B cell (primary cell): ENCODE measurements at regions not wholly inside any gene's neighbourhood (a gene's known extent, or its start where the extent isn't known, plus 50 kb on each side); places are given as distances from the start of the nearest gene placed in this dataset.
A peak's percentile ranks its signal among the peaks of the same experiment; 100 is the strongest.

ENCODE experiments used
- ATAC-seq: fragments of 200-7000 bp; cut with Tn5 transposase; one replicate; pipeline ENCODE4 v1.10.0; 2021; ENCODE audit warnings: low read depth, mild to moderate bottlenecking, moderate number of reproducible peaks, moderate library complexity
- CTCF ChIA-PET: fragments of 350-600 bp; sonication (Branson Sonifier 250); formaldehyde crosslinking; loops from one replicate; lab custom pipeline; 2021; ENCODE audit warnings: antibody characterized with exemption, inconsistent platforms; lab: Charles Lee
- POLR2A ChIA-PET: fragments of 350-600 bp; sonication (Branson Sonifier 250); formaldehyde crosslinking; loops from one replicate; lab custom pipeline; 2021; ENCODE audit warnings: antibody characterized with exemption; lab: Charles Lee
- DNase-seq: peaks from one replicate; pipeline ENCODE4 v3.0.0; 2013
- H2AFZ ChIP-seq: 2 replicates; pipeline ENCODE4 v1.6.1; 2012; ENCODE audit warnings: mild to moderate bottlenecking, low read depth, low read length; ENCODE audit not compliant: insufficient read depth, poor library complexity, severe bottlenecking
- H3K27ac ChIP-seq, 2 donors: 1 replicate in 1 of 2; 2 replicates in 1 of 2; pipeline ENCODE4 v1.5.1; 2012 to 2013; ENCODE audit warnings: low read length in 2 of 2, mild to moderate bottlenecking in 2 of 2, moderate library complexity in 1 of 2
- H3K27me3 ChIP-seq, 4 experiments: fragments of 200-600 bp in 1 of 4; sonication (generic) in 1 of 4; replicated peaks in 1 of 4; 1 replicate in 2 of 4; 2 replicates in 2 of 4; pipeline versions ENCODE4 v1.6.1 to v1.7.0; 2013 to 2016; ENCODE audit warnings: low read length in 3 of 4, mild to moderate bottlenecking in 2 of 4, mixed read lengths in 1 of 4, moderate library complexity in 1 of 4; ENCODE audit not compliant: insufficient read depth in 4 of 4, control insufficient read depth in 3 of 4; ENCODE audit errors: control extremely low read depth in 1 of 4
- H3K36me3 ChIP-seq, 2 experiments: replicated peaks in 1 of 2; 1 replicate in 1 of 2; 2 replicates in 1 of 2; pipeline versions ENCODE4 v1.6.1 to v1.7.1; 2013; ENCODE audit warnings: low read length in 1 of 2; ENCODE audit not compliant: insufficient read depth in 2 of 2, control insufficient read depth in 1 of 2; ENCODE audit errors: control extremely low read depth in 1 of 2, extremely low read depth in 1 of 2
- H3K4me1 ChIP-seq, 2 donors: fragments of 200-600 bp in 1 of 2; sonication (generic) in 1 of 2; 1 replicate in 1 of 2; 2 replicates in 1 of 2; pipeline versions ENCODE4 v1.5.1 to v1.6.1; 2013 to 2017; ENCODE audit warnings: low read length in 2 of 2; ENCODE audit not compliant: control insufficient read depth in 2 of 2, insufficient read depth in 2 of 2
- H3K4me2 ChIP-seq: replicated peaks from 2 replicates; pipeline ENCODE3; 2012; ENCODE audit warnings: mild to moderate bottlenecking, low read depth, low read length; ENCODE audit not compliant: poor library complexity, severe bottlenecking
- H3K4me3 ChIP-seq, 5 experiments: fragments of 200-600 bp in 1 of 5; sonication (generic) in 1 of 5; 1 replicate in 3 of 5; 2 replicates in 2 of 5; pipeline versions ENCODE4 v1.5.1 to v1.7.0; 2011 to 2016; ENCODE audit warnings: low read length in 4 of 5, mild to moderate bottlenecking in 4 of 5, low read depth in 2 of 5, control low read depth in 1 of 5, moderate library complexity in 1 of 5; ENCODE audit not compliant: insufficient read depth in 1 of 5; ENCODE audit errors: control extremely low read depth in 1 of 5, extremely low read depth in 1 of 5
- H3K79me2 ChIP-seq: fragments of 200-600 bp; sonication (generic); one replicate; pipeline ENCODE4 v1.6.0; 2016; ENCODE audit warnings: low read length; ENCODE audit not compliant: control insufficient read depth, insufficient read depth
- H3K9ac ChIP-seq: fragments of 200-600 bp; sonication (generic); 2 replicates; pipeline ENCODE4 v1.6.1; 2017; ENCODE audit warnings: mild to moderate bottlenecking, low read length, moderate library complexity
- H3K9me3 ChIP-seq, 3 donors: one replicate each; pipeline versions ENCODE4 v1.6.1 to v1.7.1; 2013; ENCODE audit warnings: low read length in 2 of 3; ENCODE audit not compliant: control insufficient read depth in 2 of 3, insufficient read depth in 1 of 3; ENCODE audit errors: control extremely low read depth in 1 of 3
- H4K20me1 ChIP-seq: 2 replicates; pipeline ENCODE4 v1.6.0; 2012; ENCODE audit warnings: mild to moderate bottlenecking, low read length; ENCODE audit not compliant: insufficient read depth, control insufficient read depth, poor library complexity, severe bottlenecking
- H3K27ac Mint-ChIP-seq: one replicate; pipeline ENCODE4 v1.8.0; 2021; ENCODE audit warnings: mixed read lengths
- H3K27me3 Mint-ChIP-seq: one replicate; pipeline ENCODE4 v1.8.0; 2021; ENCODE audit warnings: mixed read lengths
- H3K4me1 Mint-ChIP-seq: one replicate; pipeline ENCODE4 v1.8.0; 2021; ENCODE audit warnings: mixed read lengths
- H3K4me3 Mint-ChIP-seq: one replicate; pipeline ENCODE4 v1.8.0; 2021; ENCODE audit warnings: mixed read lengths
- H3K9me3 Mint-ChIP-seq: one replicate; pipeline ENCODE4 v1.8.0; 2022; ENCODE audit warnings: mixed read lengths; ENCODE audit not compliant: insufficient read depth
- EZH2 ChIP-seq: IDR thresholded peaks from 2 replicates; pipeline ENCODE4 v1.6.1; 2012; ENCODE audit warnings: borderline replicate concordance, low read depth, mild to moderate bottlenecking, moderate library complexity, low read length; ENCODE audit not compliant: insufficient read depth, poor library complexity, severe bottlenecking
- WGBS: methylation state at CpG from one replicate; pipeline ENCODE4 v1.1.5; 2013; ENCODE audit warnings: missing lambda C conversion rate; ENCODE audit not compliant: insufficient coverage; 5-methylcytosine and 5-hydroxymethylcytosine counted together
- intact Hi-C: fragments of 100-400 bp; cut with micrococcal nuclease; formaldehyde crosslinking; loops from one replicate; pipeline ENCODE4 v1.10.0; 2022
- TF ChIP-seq, protein P1 (sequence below): fragments of 200-600 bp; IDR thresholded peaks from one replicate; pipeline ENCODE4 v1.8.0; 2022; ENCODE audit warnings: antibody characterized with exemption, mild to moderate bottlenecking

DNA sequence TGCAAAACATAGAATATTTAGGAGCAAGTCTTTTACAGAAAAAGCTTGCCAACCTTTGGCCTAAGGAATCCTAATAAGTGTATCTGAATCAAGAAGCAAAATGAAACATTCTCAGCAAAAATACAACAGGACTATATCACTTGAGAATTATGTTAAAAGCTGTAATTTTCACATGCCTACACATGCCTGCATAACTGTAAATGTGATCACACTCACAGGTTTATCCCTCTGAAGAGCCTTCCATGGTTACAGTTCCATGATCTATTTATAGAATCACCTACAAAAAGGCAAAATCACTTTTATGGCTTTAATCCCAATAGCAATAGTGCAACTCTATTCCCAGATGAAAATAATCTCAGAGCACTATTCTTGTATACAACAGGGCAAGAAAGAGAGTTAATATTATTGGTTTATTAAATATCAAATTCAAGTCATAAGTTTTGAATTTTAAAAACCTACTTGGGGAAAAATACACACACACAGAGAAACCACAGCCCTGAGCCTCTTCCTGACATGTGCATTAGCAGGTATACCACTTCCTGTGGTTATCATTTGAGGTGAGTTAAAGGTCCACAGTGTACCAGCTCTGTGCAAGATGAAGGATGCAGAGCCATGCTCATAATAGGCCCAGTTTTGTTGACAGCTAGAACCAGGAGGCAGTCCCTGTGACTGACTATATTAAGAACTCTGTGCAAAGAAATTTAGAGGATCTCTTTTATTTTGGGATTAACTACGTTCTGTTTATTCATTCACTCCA lies 252.5 kb upstream of the TGFBR2 start:
- TF ChIP-seq EZH2 = no peak
- TF ChIP-seq, protein P1, sequence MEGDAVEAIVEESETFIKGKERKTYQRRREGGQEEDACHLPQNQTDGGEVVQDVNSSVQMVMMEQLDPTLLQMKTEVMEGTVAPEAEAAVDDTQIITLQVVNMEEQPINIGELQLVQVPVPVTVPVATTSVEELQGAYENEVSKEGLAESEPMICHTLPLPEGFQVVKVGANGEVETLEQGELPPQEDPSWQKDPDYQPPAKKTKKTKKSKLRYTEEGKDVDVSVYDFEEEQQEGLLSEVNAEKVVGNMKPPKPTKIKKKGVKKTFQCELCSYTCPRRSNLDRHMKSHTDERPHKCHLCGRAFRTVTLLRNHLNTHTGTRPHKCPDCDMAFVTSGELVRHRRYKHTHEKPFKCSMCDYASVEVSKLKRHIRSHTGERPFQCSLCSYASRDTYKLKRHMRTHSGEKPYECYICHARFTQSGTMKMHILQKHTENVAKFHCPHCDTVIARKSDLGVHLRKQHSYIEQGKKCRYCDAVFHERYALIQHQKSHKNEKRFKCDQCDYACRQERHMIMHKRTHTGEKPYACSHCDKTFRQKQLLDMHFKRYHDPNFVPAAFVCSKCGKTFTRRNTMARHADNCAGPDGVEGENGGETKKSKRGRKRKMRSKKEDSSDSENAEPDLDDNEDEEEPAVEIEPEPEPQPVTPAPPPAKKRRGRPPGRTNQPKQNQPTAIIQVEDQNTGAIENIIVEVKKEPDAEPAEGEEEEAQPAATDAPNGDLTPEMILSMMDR = no peak
- Mint-ChIP-seq H3K4me3 (peak overlapping the region; percentile 30), H3K27ac (peak overlapping the region; percentile 33), H3K4me1 (peaks cover 34% of the 10 kb centered on the region), H3K9me3 (no peaks in the 10 kb centered on the region), H3K27me3 (peaks cover 41% of the 10 kb centered on the region)
- CTCF ChIA-PET = interaction anchor here (1.1 to 3.3 kb wide), 3 partner anchors 10 to 275 kb away, joined by 3 to 13 read pairs (median 5); no protein-coding TSS in a partner anchor
- Histone ChIP-seq H3K27me3 (peaks cover 0 to 26% (median 12%) of the 10 kb centered on the region in 4 experiments), H3K9me3 (no peaks in the 10 kb centered on the region), H3K79me2 (no peaks in the 10 kb centered on the region), H3K36me3 (no peaks in the 10 kb centered on the region), H3K4me1 (peaks cover 31 to 36% of the 10 kb centered on the region in 2 donors), H3K9ac (no peak overlapping the region), H3K4me3 (no peak overlapping the region), H2AFZ (no peak overlapping the region), H3K4me2 (peak overlapping the region; percentile 40), H3K27ac (no peak overlapping the region), H4K20me1 (no peaks in the 10 kb centered on the region)
- POLR2A ChIA-PET = no interaction called here
- intact Hi-C loops = no loop called here
- DNase-seq (peak; percentile 56), ATAC-seq (peak; percentile 78)
- WGBS = no CpG with 5 or more reads among the region's 1 CpG

DNA sequence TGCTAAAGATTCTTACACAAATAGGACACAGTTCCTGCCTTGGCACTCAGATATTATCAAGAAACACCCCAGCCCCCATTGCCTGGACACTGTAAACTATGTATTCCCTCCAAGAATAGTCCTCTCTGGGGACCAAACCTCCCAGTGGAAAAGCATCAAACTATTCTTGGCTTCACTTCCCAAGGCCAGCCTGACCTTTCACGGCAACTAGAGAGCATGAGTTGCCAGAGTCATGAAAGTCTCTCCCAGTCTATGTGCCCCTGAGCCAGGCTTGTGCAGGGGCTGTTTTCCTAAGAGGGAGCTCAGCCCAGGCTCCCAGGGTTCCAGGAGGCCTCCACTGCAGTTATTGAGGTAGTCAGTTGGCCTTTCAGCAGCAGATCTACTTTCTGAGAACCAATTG lies 251.9 kb upstream of the TGFBR2 start:
- H3K4me1 ChIP-seq = peaks cover 31 to 36% of the 10 kb centered on the region in 2 donors
- H3K9me3 ChIP-seq = no peaks in the 10 kb centered on the region
- CTCF ChIA-PET = interaction anchor here (2.2 to 3.3 kb wide), 2 partner anchors 35 to 274 kb away, joined by 5 to 13 read pairs; no protein-coding TSS in a partner anchor
- 91% methylated on average over 1 of the region's 1 CpG for WGBS
- peak overlapping the region; percentile 33 for H3K27ac Mint-ChIP-seq
- no peaks in the 10 kb centered on the region for H3K9me3 Mint-ChIP-seq
- H2AFZ ChIP-seq = no peak overlapping the region
- H4K20me1 ChIP-seq = no peaks in the 10 kb centered on the region
- TF ChIP-seq, protein P1 = no peak
- no peak for TF ChIP-seq EZH2
- DNase-seq = no peak
- H3K27me3 ChIP-seq = peaks cover 0 to 25% (median 12%) of the 10 kb centered on the region in 4 experiments
- POLR2A ChIA-PET = no interaction called here
- no peak overlapping the region for H3K9ac ChIP-seq
- no peak overlapping the region for H3K4me3 ChIP-seq
- no peak for ATAC-seq
- H3K4me3 Mint-ChIP-seq = peak overlapping the region; percentile 17
- no peak overlapping the region for H3K27ac ChIP-seq
- peaks cover 34% of the 10 kb centered on the region for H3K4me1 Mint-ChIP-seq
- H3K27me3 Mint-ChIP-seq = peaks cover 40% of the 10 kb centered on the region
- no peaks in the 10 kb centered on the region for H3K36me3 ChIP-seq
- no peaks in the 10 kb centered on the region for H3K79me2 ChIP-seq
- H3K4me2 ChIP-seq = peak overlapping the region; percentile 40
- intact Hi-C loops = no loop called here
